MM.1S (cell line): ENCODE measurements at regions not wholly inside any gene's neighbourhood (a gene's known extent, or its start where the extent isn't known, plus 50 kb on each side); places are given as distances from the start of the nearest gene placed in this dataset.
"Not testable (repeated sequence)": the region's sequence is repeated elsewhere in the genome, so short reads cannot be mapped to it uniquely, and the experiment has no call there.

Source experiments
- DNase-seq: peaks from one replicate; pipeline ENCODE4 v3.0.0-alpha.2; 2015
- H2AFZ ChIP-seq: fragments of 300-600 bp; sonication (generic); 2 replicates; pipeline ENCODE4 v1.6.0; 2016; ENCODE audit warnings: antibody characterized with exemption, low read length
- H3F3A ChIP-seq: fragments of 300-600 bp; sonication (generic); 2 replicates; pipeline ENCODE4 v1.6.1; 2016; ENCODE audit warnings: mild to moderate bottlenecking, antibody characterized with exemption, low read length, moderate library complexity, mixed read lengths; ENCODE audit not compliant: insufficient read depth
- H3K27ac ChIP-seq: fragments of 300-600 bp; sonication (generic); 2 replicates; pipeline ENCODE4 v1.5.1; 2016; ENCODE audit warnings: mild to moderate bottlenecking, low read length
- H3K27me3 ChIP-seq: fragments of 300-600 bp; sonication (generic); replicated peaks from 2 replicates; pipeline ENCODE4 v1.6.0; 2016; ENCODE audit warnings: low read length; ENCODE audit not compliant: insufficient read depth
- H3K36me3 ChIP-seq: fragments of 300-600 bp; sonication (generic); replicated peaks from 2 replicates; pipeline ENCODE4 v1.6.1; 2016; ENCODE audit warnings: mild to moderate bottlenecking, low read length, mixed read lengths; ENCODE audit not compliant: insufficient read depth
- H3K4me1 ChIP-seq: fragments of 300-600 bp; sonication (generic); 2 replicates; pipeline ENCODE4 v1.6.1; 2016; ENCODE audit warnings: low read length, mixed read lengths
- H3K4me2 ChIP-seq: fragments of 300-600 bp; sonication (generic); 2 replicates; pipeline ENCODE4 v1.6.0; 2016; ENCODE audit warnings: low read depth, low read length
- H3K4me3 ChIP-seq: fragments of 300-600 bp; sonication (generic); 2 replicates; pipeline ENCODE4 v1.5.1; 2016; ENCODE audit warnings: low read length, mixed read lengths
- H3K79me2 ChIP-seq: fragments of 300-600 bp; sonication (generic); 2 replicates; pipeline ENCODE4 v1.6.1; 2016; ENCODE audit warnings: mixed run types, low read length, mixed read lengths
- H3K9ac ChIP-seq: fragments of 300-600 bp; sonication (generic); 2 replicates; pipeline ENCODE4 v1.6.1; 2016; ENCODE audit warnings: low read length, mixed read lengths
- H3K9me2 ChIP-seq: fragments of 300-600 bp; sonication (generic); replicated peaks from 2 replicates; pipeline ENCODE4 v1.6.1; 2016; ENCODE audit warnings: mild to moderate bottlenecking, low read length, mixed read lengths; ENCODE audit not compliant: insufficient read depth
- H3K9me3 ChIP-seq: fragments of 300-600 bp; sonication (generic); replicated peaks from 2 replicates; pipeline ENCODE4 v1.6.1; 2016; ENCODE audit warnings: mild to moderate bottlenecking, low read length, mixed read lengths; ENCODE audit not compliant: insufficient read depth
- H4K20me1 ChIP-seq: fragments of 300-600 bp; sonication (generic); 2 replicates; pipeline ENCODE4 v1.6.1; 2016; ENCODE audit warnings: mild to moderate bottlenecking, low read length, moderate library complexity, mixed read lengths; ENCODE audit not compliant: insufficient read depth
- CTCF ChIP-seq: fragments of 300-600 bp; sonication (generic); IDR thresholded peaks from 2 replicates; pipeline ENCODE4 v1.5.1; 2016; ENCODE audit warnings: antibody characterized with exemption, low read length, mixed read lengths
- EZH2 ChIP-seq: fragments of 300-600 bp; sonication (generic); optimal IDR thresholded peaks from 2 replicates; pipeline ENCODE3; 2017; ENCODE audit warnings: low read depth, mild to moderate bottlenecking, antibody characterized with exemption, low read length, mixed read lengths
- EZH2phosphoT487 ChIP-seq: fragments of 300-600 bp; sonication (generic); IDR thresholded peaks from 2 replicates; pipeline ENCODE4 v1.6.1; 2018; ENCODE audit warnings: antibody characterized with exemption, low read length

GRCh38 chr12:105534068-105534467 is 203.6 kb downstream of the C12orf75 start:
- H3K4me2 ChIP-seq, result no peak overlapping the region
- no peaks in the 10 kb centered on the region for H3K9me2 ChIP-seq
- H3K4me3 ChIP-seq, result no peak overlapping the region
- DNase-seq, result no peak
- TF ChIP-seq EZH2 (no peak), EZH2phosphoT487 (no peak), CTCF (no peak)
- no peak overlapping the region for H3K9ac ChIP-seq
- H4K20me1 ChIP-seq, result no peaks in the 10 kb centered on the region
- no peaks in the 10 kb centered on the region for H3F3A ChIP-seq
- H2AFZ ChIP-seq, result no peak overlapping the region
- H3K79me2 ChIP-seq, result no peaks in the 10 kb centered on the region
- H3K36me3 ChIP-seq, result no peaks in the 10 kb centered on the region
- no peaks in the 10 kb centered on the region for H3K9me3 ChIP-seq
- no peak overlapping the region for H3K27ac ChIP-seq
- H3K4me1 ChIP-seq, result no peaks in the 10 kb centered on the region
- no peaks in the 10 kb centered on the region for H3K27me3 ChIP-seq

GRCh38 chr12:105535033-105535432 is 204.5 kb downstream of the C12orf75 start:
- H2AFZ ChIP-seq, H3K4me1 ChIP-seq, H3K36me3 ChIP-seq, H4K20me1 ChIP-seq, H3F3A ChIP-seq, H3K9ac ChIP-seq, H3K27me3 ChIP-seq, H3K9me2 ChIP-seq, DNase-seq, H3K4me2 ChIP-seq, H3K9me3 ChIP-seq, H3K79me2 ChIP-seq, H3K27ac ChIP-seq, H3K4me3 ChIP-seq: not testable (repeated sequence)

GRCh38 chr12:105538880-105539279 is 208.4 kb downstream of the C12orf75 start:
- H3K9me3 ChIP-seq, result no peaks in the 10 kb centered on the region
- DNase-seq, result no peak

GRCh38 chr12:105539735-105540134 is 209.2 kb downstream of the C12orf75 start:
- Histone ChIP-seq H4K20me1 (no peaks in the 10 kb centered on the region), H3K9me2 (no peaks in the 10 kb centered on the region), H3K27ac (no peak overlapping the region), H3K4me1 (no peaks in the 10 kb centered on the region), H3K4me2 (no peak overlapping the region), H3K9ac (no peak overlapping the region), H3K27me3 (no peaks in the 10 kb centered on the region), H3K9me3 (no peaks in the 10 kb centered on the region), H2AFZ (no peak overlapping the region), H3K4me3 (no peak overlapping the region), H3K36me3 (no peaks in the 10 kb centered on the region), H3K79me2 (no peaks in the 10 kb centered on the region), H3F3A (no peaks in the 10 kb centered on the region)
- DNase-seq, result no peak
- no peak for TF ChIP-seq EZH2phosphoT487
- TF ChIP-seq CTCF, result no peak
- TF ChIP-seq EZH2, result no peak

More at GRCh38 chr12:105538880-105539279, 208.4 kb downstream of the C12orf75 start:
- H3K27ac ChIP-seq, result no peak overlapping the region
- TF ChIP-seq EZH2phosphoT487 (no peak), EZH2 (no peak), CTCF (no peak)
- no peak overlapping the region for H3K9ac ChIP-seq
- no peaks in the 10 kb centered on the region for H3K27me3 ChIP-seq
- H3K9me2 ChIP-seq, result no peaks in the 10 kb centered on the region
- H3K4me3 ChIP-seq, result no peak overlapping the region
- no peaks in the 10 kb centered on the region for H3K79me2 ChIP-seq
- H3K4me2 ChIP-seq, result no peak overlapping the region
- no peaks in the 10 kb centered on the region for H3K4me1 ChIP-seq
- no peaks in the 10 kb centered on the region for H3K36me3 ChIP-seq
- H4K20me1 ChIP-seq, result no peaks in the 10 kb centered on the region
- H2AFZ ChIP-seq, result no peak overlapping the region
- H3F3A ChIP-seq, result no peaks in the 10 kb centered on the region
